GM23338 (cell line): ENCODE measurements at regions not wholly inside any gene's neighbourhood (a gene's known extent, or its start where the extent isn't known, plus 50 kb on each side); places are given as distances from the start of the nearest gene placed in this dataset.

Experiments used
- ATAC-seq: fragments of 200-7000 bp; cut with Tn5 transposase; 3 replicates; pipeline ENCODE4 v1.9.1; 2020
- DNase-seq: peaks from one replicate; pipeline ENCODE4 v3.0.0-alpha.2; 2015; ENCODE audit warnings: low spot score
- H2AFZ ChIP-seq: fragments of 200-600 bp; sonication (generic); 2 replicates; pipeline ENCODE4 v1.8.0; 2016; ENCODE audit warnings: antibody characterized with exemption, mild to moderate bottlenecking, moderate library complexity
- H3F3A ChIP-seq: fragments of 200-600 bp; sonication (generic); replicated peaks from 2 replicates; pipeline ENCODE4 v1.8.0; 2017; ENCODE audit warnings: antibody characterized with exemption, mixed run types, low read depth
- H3K27ac ChIP-seq: fragments of 200-600 bp; sonication (generic); 2 replicates; pipeline ENCODE4 v1.6.1; 2016; ENCODE audit warnings: low read depth
- H3K27me3 ChIP-seq: fragments of 200-600 bp; sonication (generic); 2 replicates; pipeline ENCODE4 v1.8.0; 2016; ENCODE audit warnings: mild to moderate bottlenecking, mixed run types, moderate library complexity; ENCODE audit not compliant: insufficient read depth
- H3K36me3 ChIP-seq: fragments of 200-600 bp; sonication (generic); 2 replicates; pipeline ENCODE4 v1.8.0; 2016; ENCODE audit warnings: mild to moderate bottlenecking; ENCODE audit not compliant: insufficient read depth
- H3K4me1 ChIP-seq: fragments of 200-600 bp; sonication (generic); 2 replicates; pipeline ENCODE4 v1.8.0; 2016; ENCODE audit warnings: mild to moderate bottlenecking, moderate library complexity; ENCODE audit not compliant: insufficient read depth
- H3K4me2 ChIP-seq: fragments of 200-600 bp; sonication (generic); 2 replicates; pipeline ENCODE4 v1.7.1; 2017; ENCODE audit warnings: mixed run types
- H3K4me3 ChIP-seq: fragments of 200-600 bp; sonication (generic); 2 replicates; pipeline ENCODE4 v1.6.1; 2016; ENCODE audit warnings: mixed run types
- H3K79me2 ChIP-seq: fragments of 200-600 bp; sonication (generic); replicated peaks from 2 replicates; pipeline ENCODE4 v1.8.0; 2017; ENCODE audit warnings: mild to moderate bottlenecking; ENCODE audit not compliant: insufficient read depth
- H3K9me2 ChIP-seq: fragments of 200-600 bp; sonication (generic); 2 replicates; pipeline ENCODE4 v1.8.0; 2017; ENCODE audit not compliant: insufficient read depth
- H4K20me1 ChIP-seq: fragments of 200-600 bp; sonication (generic); replicated peaks from 2 replicates; pipeline ENCODE4 v1.8.0; 2017; ENCODE audit warnings: mild to moderate bottlenecking; ENCODE audit not compliant: insufficient read depth
- H3K27ac Mint-ChIP-seq: 2 replicates; pipeline ENCODE4 v1.8.0; 2020; ENCODE audit warnings: inconsistent platforms, mild to moderate bottlenecking, moderate library complexity, mixed read lengths
- H3K27me3 Mint-ChIP-seq: 3 replicates; pipeline ENCODE4 v1.8.0; 2022; ENCODE audit warnings: low read depth, mild to moderate bottlenecking, moderate library complexity, mixed read lengths, inconsistent platforms; ENCODE audit not compliant: insufficient read depth, poor library complexity
- H3K36me3 Mint-ChIP-seq: 3 replicates; pipeline ENCODE4 v1.8.0; 2021; ENCODE audit warnings: low read depth, mild to moderate bottlenecking, inconsistent platforms, moderate library complexity, mixed read lengths
- H3K4me1 Mint-ChIP-seq: 3 replicates; pipeline ENCODE4 v1.8.0; 2020; ENCODE audit warnings: mild to moderate bottlenecking, inconsistent platforms, mixed read lengths
- H3K4me3 Mint-ChIP-seq: 3 replicates; pipeline ENCODE4 v1.8.0; 2021; ENCODE audit warnings: moderate library complexity, mild to moderate bottlenecking, inconsistent platforms, mixed read lengths
- H3K9me3 Mint-ChIP-seq: 3 replicates; pipeline ENCODE4 v1.8.0; 2020; ENCODE audit warnings: moderate library complexity, mild to moderate bottlenecking, inconsistent platforms, mixed read lengths
- CREB1 ChIP-seq: fragments of 250-450 bp; sonication (Bioruptor Pico); IDR thresholded peaks from 2 replicates; pipeline ENCODE4 v1.5.0; 2020; ENCODE audit warnings: low read depth, mild to moderate bottlenecking, moderate library complexity
- EZH2 ChIP-seq: fragments of 200-600 bp; sonication (generic); IDR thresholded peaks from one replicate; pipeline ENCODE4 v1.8.0; 2017; ENCODE audit warnings: antibody characterized with exemption, mild to moderate bottlenecking, low read depth; ENCODE audit not compliant: unreplicated experiment
- EZH2phosphoT487 ChIP-seq: fragments of 200-600 bp; sonication (generic); IDR thresholded peaks from one replicate; pipeline ENCODE4 v1.8.1; 2018; ENCODE audit warnings: antibody characterized with exemption; ENCODE audit not compliant: unreplicated experiment
- JUNB ChIP-seq: IDR thresholded peaks from one replicate; pipeline ENCODE4 v1.6.1; 2016; ENCODE audit warnings: antibody characterized with exemption; ENCODE audit not compliant: unreplicated experiment
- NANOG ChIP-seq: IDR thresholded peaks from 2 replicates; pipeline ENCODE4 v1.6.1; 2016; ENCODE audit warnings: antibody characterized with exemption, borderline replicate concordance
- POLR2AphosphoS5 ChIP-seq: IDR thresholded peaks from 2 replicates; pipeline ENCODE4 v1.6.1; 2016; ENCODE audit warnings: antibody characterized with exemption, low read depth
- STAT1 ChIP-seq: IDR thresholded peaks from one replicate; pipeline ENCODE4 v1.6.1; 2016; ENCODE audit warnings: antibody characterized with exemption; ENCODE audit not compliant: unreplicated experiment
- ZNF114 ChIP-seq: fragments of 250-450 bp; sonication (Bioruptor Pico); IDR thresholded peaks from 2 replicates; pipeline ENCODE4 v1.5.0; 2020; ENCODE audit warnings: mild to moderate bottlenecking, moderate library complexity
- ZNF331 ChIP-seq: fragments of 250-450 bp; sonication (Bioruptor Pico); IDR thresholded peaks from 2 replicates; pipeline ENCODE4 v1.5.0; 2020; ENCODE audit warnings: low read depth, mild to moderate bottlenecking, moderate library complexity
- TF ChIP-seq, protein P1 (sequence below): IDR thresholded peaks from one replicate; pipeline ENCODE4 v1.6.1; 2018; ENCODE audit warnings: antibody characterized with exemption; ENCODE audit not compliant: unreplicated experiment
- TF ChIP-seq, protein P2 (sequence below): IDR thresholded peaks from 2 replicates; pipeline ENCODE4 v1.6.1; 2016; ENCODE audit warnings: antibody characterized with exemption
- TF ChIP-seq, protein P3 (sequence below), 2 experiments: fragments of 200-600 bp in 1 of 2; sonication (generic) in 1 of 2; conservative IDR thresholded peaks; 2 replicates each; pipeline versions ENCODE4 v1.5.1 to v1.6.1; 2016 to 2017; ENCODE audit warnings: antibody characterized with exemption in 2 of 2, low read depth in 2 of 2, mild to moderate bottlenecking in 2 of 2, moderate library complexity in 1 of 2
- TF ChIP-seq, protein P4 (sequence below): fragments of 250-450 bp; sonication (Bioruptor Pico); IDR thresholded peaks from 2 replicates; pipeline ENCODE4 v1.5.0; 2020; ENCODE audit warnings: mild to moderate bottlenecking, moderate library complexity

DNA sequence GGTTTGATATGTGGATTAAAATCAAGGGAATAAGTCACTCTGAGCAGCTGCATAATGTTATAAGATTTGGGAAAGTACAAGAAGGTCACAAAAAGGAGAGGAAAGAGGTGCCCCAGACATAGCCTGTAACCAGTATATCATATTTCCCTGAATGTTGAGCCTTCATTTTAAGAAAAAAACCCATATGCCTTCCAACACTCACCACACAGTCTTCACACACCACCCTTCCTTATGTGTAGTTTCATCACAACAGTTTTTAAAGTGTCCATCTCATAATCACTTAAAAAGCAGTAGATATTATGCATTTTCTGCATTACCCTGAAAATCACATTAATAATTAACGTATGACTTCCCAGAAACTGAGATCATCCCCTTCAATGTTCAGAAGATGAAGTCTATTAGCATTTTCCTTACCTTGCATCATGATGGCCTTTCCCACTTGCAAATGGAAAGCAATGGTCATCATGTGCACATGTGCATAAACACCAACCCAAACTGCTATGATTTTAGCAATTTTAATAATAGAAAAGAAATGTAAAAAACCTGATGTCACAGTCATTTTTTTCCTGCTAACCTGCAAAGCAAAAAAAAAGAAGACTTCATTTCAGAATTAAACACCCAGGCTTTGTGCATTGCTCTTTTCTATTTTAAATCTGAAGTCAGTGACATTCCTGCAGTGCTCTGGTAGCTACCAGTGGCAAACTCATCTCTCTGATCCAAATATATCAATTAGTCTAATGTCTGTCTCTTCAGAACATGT is 465.0 kb downstream of the SUCLG1 start:
- no peaks in the 10 kb centered on the region for H3K27me3 Mint-ChIP-seq
- Histone ChIP-seq H3F3A (no peaks in the 10 kb centered on the region), H4K20me1 (no peaks in the 10 kb centered on the region), H3K4me1 (no peaks in the 10 kb centered on the region), H3K27ac (no peak overlapping the region), H3K9me2 (no peaks in the 10 kb centered on the region), H3K36me3 (no peaks in the 10 kb centered on the region), H3K79me2 (no peaks in the 10 kb centered on the region), H3K4me2 (no peak overlapping the region), H3K27me3 (no peaks in the 10 kb centered on the region), H2AFZ (no peak overlapping the region), H3K4me3 (no peak overlapping the region)
- no peak for DNase-seq
- no peaks in the 10 kb centered on the region; the same call in 2 of the 3 replicates for H3K4me1 Mint-ChIP-seq
- TF ChIP-seq JUNB = no peak
- TF ChIP-seq, protein P1, sequence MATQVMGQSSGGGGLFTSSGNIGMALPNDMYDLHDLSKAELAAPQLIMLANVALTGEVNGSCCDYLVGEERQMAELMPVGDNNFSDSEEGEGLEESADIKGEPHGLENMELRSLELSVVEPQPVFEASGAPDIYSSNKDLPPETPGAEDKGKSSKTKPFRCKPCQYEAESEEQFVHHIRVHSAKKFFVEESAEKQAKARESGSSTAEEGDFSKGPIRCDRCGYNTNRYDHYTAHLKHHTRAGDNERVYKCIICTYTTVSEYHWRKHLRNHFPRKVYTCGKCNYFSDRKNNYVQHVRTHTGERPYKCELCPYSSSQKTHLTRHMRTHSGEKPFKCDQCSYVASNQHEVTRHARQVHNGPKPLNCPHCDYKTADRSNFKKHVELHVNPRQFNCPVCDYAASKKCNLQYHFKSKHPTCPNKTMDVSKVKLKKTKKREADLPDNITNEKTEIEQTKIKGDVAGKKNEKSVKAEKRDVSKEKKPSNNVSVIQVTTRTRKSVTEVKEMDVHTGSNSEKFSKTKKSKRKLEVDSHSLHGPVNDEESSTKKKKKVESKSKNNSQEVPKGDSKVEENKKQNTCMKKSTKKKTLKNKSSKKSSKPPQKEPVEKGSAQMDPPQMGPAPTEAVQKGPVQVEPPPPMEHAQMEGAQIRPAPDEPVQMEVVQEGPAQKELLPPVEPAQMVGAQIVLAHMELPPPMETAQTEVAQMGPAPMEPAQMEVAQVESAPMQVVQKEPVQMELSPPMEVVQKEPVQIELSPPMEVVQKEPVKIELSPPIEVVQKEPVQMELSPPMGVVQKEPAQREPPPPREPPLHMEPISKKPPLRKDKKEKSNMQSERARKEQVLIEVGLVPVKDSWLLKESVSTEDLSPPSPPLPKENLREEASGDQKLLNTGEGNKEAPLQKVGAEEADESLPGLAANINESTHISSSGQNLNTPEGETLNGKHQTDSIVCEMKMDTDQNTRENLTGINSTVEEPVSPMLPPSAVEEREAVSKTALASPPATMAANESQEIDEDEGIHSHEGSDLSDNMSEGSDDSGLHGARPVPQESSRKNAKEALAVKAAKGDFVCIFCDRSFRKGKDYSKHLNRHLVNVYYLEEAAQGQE = no peak
- TF ChIP-seq EZH2phosphoT487 = no peak
- no peak for TF ChIP-seq CREB1 (CRISPR knock-in tag)
- TF ChIP-seq, protein P2, sequence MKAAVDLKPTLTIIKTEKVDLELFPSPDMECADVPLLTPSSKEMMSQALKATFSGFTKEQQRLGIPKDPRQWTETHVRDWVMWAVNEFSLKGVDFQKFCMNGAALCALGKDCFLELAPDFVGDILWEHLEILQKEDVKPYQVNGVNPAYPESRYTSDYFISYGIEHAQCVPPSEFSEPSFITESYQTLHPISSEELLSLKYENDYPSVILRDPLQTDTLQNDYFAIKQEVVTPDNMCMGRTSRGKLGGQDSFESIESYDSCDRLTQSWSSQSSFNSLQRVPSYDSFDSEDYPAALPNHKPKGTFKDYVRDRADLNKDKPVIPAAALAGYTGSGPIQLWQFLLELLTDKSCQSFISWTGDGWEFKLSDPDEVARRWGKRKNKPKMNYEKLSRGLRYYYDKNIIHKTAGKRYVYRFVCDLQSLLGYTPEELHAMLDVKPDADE = no peak
- TF ChIP-seq POLR2AphosphoS5 = no peak
- TF ChIP-seq EZH2 = no peak
- TF ChIP-seq ZNF114 (CRISPR knock-in tag) = no peak
- TF ChIP-seq, protein P3, sequence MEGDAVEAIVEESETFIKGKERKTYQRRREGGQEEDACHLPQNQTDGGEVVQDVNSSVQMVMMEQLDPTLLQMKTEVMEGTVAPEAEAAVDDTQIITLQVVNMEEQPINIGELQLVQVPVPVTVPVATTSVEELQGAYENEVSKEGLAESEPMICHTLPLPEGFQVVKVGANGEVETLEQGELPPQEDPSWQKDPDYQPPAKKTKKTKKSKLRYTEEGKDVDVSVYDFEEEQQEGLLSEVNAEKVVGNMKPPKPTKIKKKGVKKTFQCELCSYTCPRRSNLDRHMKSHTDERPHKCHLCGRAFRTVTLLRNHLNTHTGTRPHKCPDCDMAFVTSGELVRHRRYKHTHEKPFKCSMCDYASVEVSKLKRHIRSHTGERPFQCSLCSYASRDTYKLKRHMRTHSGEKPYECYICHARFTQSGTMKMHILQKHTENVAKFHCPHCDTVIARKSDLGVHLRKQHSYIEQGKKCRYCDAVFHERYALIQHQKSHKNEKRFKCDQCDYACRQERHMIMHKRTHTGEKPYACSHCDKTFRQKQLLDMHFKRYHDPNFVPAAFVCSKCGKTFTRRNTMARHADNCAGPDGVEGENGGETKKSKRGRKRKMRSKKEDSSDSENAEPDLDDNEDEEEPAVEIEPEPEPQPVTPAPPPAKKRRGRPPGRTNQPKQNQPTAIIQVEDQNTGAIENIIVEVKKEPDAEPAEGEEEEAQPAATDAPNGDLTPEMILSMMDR (conservative IDR thresholded peaks at IDR 0.05; ENCODE audit: low read depth in 2 of 2) = no peak
- no peak for TF ChIP-seq NANOG
- no peak for TF ChIP-seq STAT1
- TF ChIP-seq, protein P4, sequence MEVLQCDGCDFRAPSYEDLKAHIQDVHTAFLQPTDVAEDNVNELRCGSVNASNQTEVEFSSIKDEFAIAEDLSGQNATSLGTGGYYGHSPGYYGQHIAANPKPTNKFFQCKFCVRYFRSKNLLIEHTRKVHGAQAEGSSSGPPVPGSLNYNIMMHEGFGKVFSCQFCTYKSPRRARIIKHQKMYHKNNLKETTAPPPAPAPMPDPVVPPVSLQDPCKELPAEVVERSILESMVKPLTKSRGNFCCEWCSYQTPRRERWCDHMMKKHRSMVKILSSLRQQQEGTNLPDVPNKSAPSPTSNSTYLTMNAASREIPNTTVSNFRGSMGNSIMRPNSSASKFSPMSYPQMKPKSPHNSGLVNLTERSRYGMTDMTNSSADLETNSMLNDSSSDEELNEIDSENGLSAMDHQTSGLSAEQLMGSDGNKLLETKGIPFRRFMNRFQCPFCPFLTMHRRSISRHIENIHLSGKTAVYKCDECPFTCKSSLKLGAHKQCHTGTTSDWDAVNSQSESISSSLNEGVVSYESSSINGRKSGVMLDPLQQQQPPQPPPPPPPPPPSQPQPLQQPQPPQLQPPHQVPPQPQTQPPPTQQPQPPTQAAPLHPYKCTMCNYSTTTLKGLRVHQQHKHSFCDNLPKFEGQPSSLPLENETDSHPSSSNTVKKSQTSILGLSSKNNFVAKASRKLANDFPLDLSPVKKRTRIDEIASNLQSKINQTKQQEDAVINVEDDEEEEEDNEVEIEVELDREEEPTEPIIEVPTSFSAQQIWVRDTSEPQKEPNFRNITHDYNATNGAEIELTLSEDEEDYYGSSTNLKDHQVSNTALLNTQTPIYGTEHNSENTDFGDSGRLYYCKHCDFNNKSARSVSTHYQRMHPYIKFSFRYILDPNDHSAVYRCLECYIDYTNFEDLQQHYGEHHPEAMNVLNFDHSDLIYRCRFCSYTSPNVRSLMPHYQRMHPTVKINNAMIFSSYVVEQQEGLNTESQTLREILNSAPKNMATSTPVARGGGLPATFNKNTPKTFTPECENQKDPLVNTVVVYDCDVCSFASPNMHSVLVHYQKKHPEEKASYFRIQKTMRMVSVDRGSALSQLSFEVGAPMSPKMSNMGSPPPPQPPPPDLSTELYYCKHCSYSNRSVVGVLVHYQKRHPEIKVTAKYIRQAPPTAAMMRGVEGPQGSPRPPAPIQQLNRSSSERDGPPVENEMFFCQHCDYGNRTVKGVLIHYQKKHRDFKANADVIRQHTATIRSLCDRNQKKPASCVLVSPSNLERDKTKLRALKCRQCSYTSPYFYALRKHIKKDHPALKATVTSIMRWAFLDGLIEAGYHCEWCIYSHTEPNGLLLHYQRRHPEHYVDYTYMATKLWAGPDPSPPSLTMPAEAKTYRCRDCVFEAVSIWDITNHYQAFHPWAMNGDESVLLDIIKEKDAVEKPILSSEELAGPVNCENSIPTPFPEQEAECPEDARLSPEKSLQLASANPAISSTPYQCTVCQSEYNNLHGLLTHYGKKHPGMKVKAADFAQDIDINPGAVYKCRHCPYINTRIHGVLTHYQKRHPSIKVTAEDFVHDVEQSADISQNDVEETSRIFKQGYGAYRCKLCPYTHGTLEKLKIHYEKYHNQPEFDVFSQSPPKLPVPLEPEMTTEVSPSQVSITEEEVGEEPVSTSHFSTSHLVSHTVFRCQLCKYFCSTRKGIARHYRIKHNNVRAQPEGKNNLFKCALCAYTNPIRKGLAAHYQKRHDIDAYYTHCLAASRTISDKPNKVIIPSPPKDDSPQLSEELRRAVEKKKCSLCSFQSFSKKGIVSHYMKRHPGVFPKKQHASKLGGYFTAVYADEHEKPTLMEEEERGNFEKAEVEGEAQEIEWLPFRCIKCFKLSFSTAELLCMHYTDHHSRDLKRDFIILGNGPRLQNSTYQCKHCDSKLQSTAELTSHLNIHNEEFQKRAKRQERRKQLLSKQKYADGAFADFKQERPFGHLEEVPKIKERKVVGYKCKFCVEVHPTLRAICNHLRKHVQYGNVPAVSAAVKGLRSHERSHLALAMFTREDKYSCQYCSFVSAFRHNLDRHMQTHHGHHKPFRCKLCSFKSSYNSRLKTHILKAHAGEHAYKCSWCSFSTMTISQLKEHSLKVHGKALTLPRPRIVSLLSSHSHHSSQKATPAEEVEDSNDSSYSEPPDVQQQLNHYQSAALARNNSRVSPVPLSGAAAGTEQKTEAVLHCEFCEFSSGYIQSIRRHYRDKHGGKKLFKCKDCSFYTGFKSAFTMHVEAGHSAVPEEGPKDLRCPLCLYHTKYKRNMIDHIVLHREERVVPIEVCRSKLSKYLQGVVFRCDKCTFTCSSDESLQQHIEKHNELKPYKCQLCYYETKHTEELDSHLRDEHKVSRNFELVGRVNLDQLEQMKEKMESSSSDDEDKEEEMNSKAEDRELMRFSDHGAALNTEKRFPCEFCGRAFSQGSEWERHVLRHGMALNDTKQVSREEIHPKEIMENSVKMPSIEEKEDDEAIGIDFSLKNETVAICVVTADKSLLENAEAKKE (CRISPR knock-in tag) = no peak
- TF ChIP-seq ZNF331 (CRISPR knock-in tag) = no peak
- H3K4me3 Mint-ChIP-seq = no peak overlapping the region
- ATAC-seq = no peak
- no peaks in the 10 kb centered on the region; the same call in 2 of the 3 replicates for H3K36me3 Mint-ChIP-seq
- H3K9me3 Mint-ChIP-seq = peaks cover 5% of the 10 kb centered on the region; the same call in 2 of the 3 replicates
- no peak overlapping the region for H3K27ac Mint-ChIP-seq
